CD4-positive, CD25-positive, alpha-beta regulatory T cell (primary cell): ENCODE measurements at regions not wholly inside any gene's neighbourhood (a gene's known extent, or its start where the extent isn't known, plus 50 kb on each side); places are given as distances from the start of the nearest gene placed in this dataset.
"Not testable (repeated sequence)": the region's sequence is repeated elsewhere in the genome, so short reads cannot be mapped to it uniquely, and the experiment has no call there.

Source experiments
- ATAC-seq, 2 donors: fragments of 150-1000 bp; cut with Tn5 transposase; one replicate each; pipeline ENCODE4 v1.10.0; 2021; ENCODE audit warnings: low read depth in 2 of 2, moderate number of reproducible peaks in 2 of 2, moderate library complexity in 1 of 2
- DNase-seq, 3 donors: peaks; one replicate each; pipeline versions ENCODE4 v3.0.0 to v3.0.0-alpha.2; 2012 to 2022; ENCODE audit warnings: mixed read lengths in 1 of 3
- H3K27ac ChIP-seq: one replicate; pipeline ENCODE4 v1.7.0; 2013; ENCODE audit warnings: mild to moderate bottlenecking, low read length; ENCODE audit not compliant: insufficient read depth, poor library complexity, severe bottlenecking
- H3K27me3 ChIP-seq: one replicate; pipeline ENCODE4 v1.7.0; 2013; ENCODE audit warnings: low read length; ENCODE audit not compliant: control insufficient read depth, insufficient read depth
- H3K36me3 ChIP-seq: one replicate; pipeline ENCODE4 v1.7.0; 2013; ENCODE audit warnings: mild to moderate bottlenecking, low read length, moderate library complexity; ENCODE audit not compliant: control insufficient read depth, insufficient read depth
- H3K4me1 ChIP-seq: 2 replicates; pipeline ENCODE4 v1.7.0; 2013; ENCODE audit warnings: mild to moderate bottlenecking, low read length; ENCODE audit not compliant: insufficient read depth, control insufficient read depth, poor library complexity, severe bottlenecking
- H3K4me3 ChIP-seq: one replicate; pipeline ENCODE4 v1.7.0; 2013; ENCODE audit warnings: low read depth, mild to moderate bottlenecking, low read length, moderate library complexity
- H3K9me3 ChIP-seq, 2 experiments: 1 replicate in 1 of 2; 2 replicates in 1 of 2; pipeline ENCODE4 v1.7.0; 2013; ENCODE audit warnings: low read length in 2 of 2, mild to moderate bottlenecking in 1 of 2, moderate library complexity in 1 of 2; ENCODE audit not compliant: control insufficient read depth in 2 of 2
- H3K27ac Mint-ChIP-seq, 3 donors: one replicate each; pipeline ENCODE4 v1.8.0; 2020 to 2022; ENCODE audit warnings: mild to moderate bottlenecking in 3 of 3, mixed read lengths in 3 of 3, moderate library complexity in 2 of 3
- H3K27me3 Mint-ChIP-seq: one replicate; pipeline ENCODE4 v1.8.0; 2022; ENCODE audit warnings: mild to moderate bottlenecking, mixed read lengths
- H3K36me3 Mint-ChIP-seq: one replicate; pipeline ENCODE4 v1.8.0; 2020; ENCODE audit warnings: mixed read lengths
- H3K4me1 Mint-ChIP-seq, 4 donors: one replicate each; pipeline ENCODE4 v1.8.0; 2020 to 2022; ENCODE audit warnings: mixed read lengths in 4 of 4, mild to moderate bottlenecking in 1 of 4
- H3K4me3 Mint-ChIP-seq, 4 donors: one replicate each; pipeline ENCODE4 v1.8.0; 2020 to 2022; ENCODE audit warnings: mild to moderate bottlenecking in 4 of 4, mixed read lengths in 4 of 4, moderate library complexity in 3 of 4
- H3K9me3 Mint-ChIP-seq, 7 donors: one replicate each; pipeline ENCODE4 v1.8.0; 2020 to 2022; ENCODE audit warnings: mixed read lengths in 7 of 7, mild to moderate bottlenecking in 3 of 7, moderate library complexity in 2 of 7

- no peak for DNase-seq
- H3K4me3 ChIP-seq = no peak overlapping the region
- Mint-ChIP-seq H3K27me3 (peaks cover 5% of the 10 kb centered on the region), H3K36me3 (no peaks in the 10 kb centered on the region), H3K9me3 (peaks cover 0 to 7% (median 2%) of the 10 kb centered on the region in 7 donors), H3K4me3 (no peak overlapping the region), H3K4me1 (no peaks in the 10 kb centered on the region), H3K27ac (no peak overlapping the region)
- no peak for ATAC-seq
- H3K27ac ChIP-seq = no peak overlapping the region
- H3K4me1 ChIP-seq = no peaks in the 10 kb centered on the region
- H3K36me3 ChIP-seq = no peaks in the 10 kb centered on the region
- H3K9me3 ChIP-seq = no peaks in the 10 kb centered on the region
- H3K27me3 ChIP-seq = peaks cover 2% of the 10 kb centered on the region
Observed at GRCh38 chr5:110963495-110963894, 108.0 kb upstream of the TSLP start.

- H3K36me3 ChIP-seq = no peaks in the 10 kb centered on the region
- H3K9me3 ChIP-seq = no peaks in the 10 kb centered on the region
- no peaks in the 10 kb centered on the region for H3K4me1 ChIP-seq
- H3K27me3 ChIP-seq = no peaks in the 10 kb centered on the region
- Mint-ChIP-seq H3K27ac (peak overlapping the region in 1 of 3 donors; percentile 50), H3K36me3 (no peaks in the 10 kb centered on the region), H3K4me1 (no peaks in the 10 kb centered on the region), H3K4me3 (no peak overlapping the region), H3K9me3 (peaks cover 0 to 4% (median 0%) of the 10 kb centered on the region in 7 donors), H3K27me3 (peaks cover 4% of the 10 kb centered on the region)
- no peak for ATAC-seq
- no peak overlapping the region for H3K27ac ChIP-seq
- no peak for DNase-seq
- no peak overlapping the region for H3K4me3 ChIP-seq
Observed at GRCh38 chr5:110965773-110966581, 105.5 kb upstream of the TSLP start.

- Histone ChIP-seq H3K9me3 (no peaks in the 10 kb centered on the region), H3K4me3 (no peak overlapping the region), H3K4me1 (no peaks in the 10 kb centered on the region), H3K27ac (no peak overlapping the region), H3K27me3 (peaks cover 2% of the 10 kb centered on the region), H3K36me3 (no peaks in the 10 kb centered on the region)
- Mint-ChIP-seq H3K9me3 (peaks cover 0 to 9% (median 0%) of the 10 kb centered on the region in 7 donors), H3K4me1 (no peaks in the 10 kb centered on the region), H3K36me3 (no peaks in the 10 kb centered on the region), H3K27ac (no peak overlapping the region), H3K27me3 (peaks cover 4% of the 10 kb centered on the region), H3K4me3 (no peak overlapping the region)
- ATAC-seq (no peak), DNase-seq (no peak)
Observed at GRCh38 chr5:110968246-110969005, 103.1 kb upstream of the TSLP start.

- H3K27ac ChIP-seq = no peak overlapping the region
- no peaks in the 10 kb centered on the region for H3K9me3 ChIP-seq
- peaks cover 2% of the 10 kb centered on the region for H3K27me3 ChIP-seq
- H3K9me3 Mint-ChIP-seq = peaks cover 0 to 10% (median 4%) of the 10 kb centered on the region in 7 donors
- peaks cover 4% of the 10 kb centered on the region for H3K27me3 Mint-ChIP-seq
- H3K27ac Mint-ChIP-seq = no peak overlapping the region
- ATAC-seq = no peak
- H3K4me1 Mint-ChIP-seq = no peaks in the 10 kb centered on the region
- H3K4me3 ChIP-seq = no peak overlapping the region
- no peaks in the 10 kb centered on the region for H3K4me1 ChIP-seq
- H3K36me3 Mint-ChIP-seq = no peaks in the 10 kb centered on the region
- no peaks in the 10 kb centered on the region for H3K36me3 ChIP-seq
- no peak for DNase-seq
- H3K4me3 Mint-ChIP-seq = no peak overlapping the region
Observed at GRCh38 chr5:110969502-110969901, 102.0 kb upstream of the TSLP start.

GRCh38 chr5:110973510-110973909 is 98.0 kb upstream of the TSLP start:
- no peaks in the 10 kb centered on the region for H3K4me1 ChIP-seq
- no peak overlapping the region for H3K27ac Mint-ChIP-seq
- no peaks in the 10 kb centered on the region for H3K36me3 Mint-ChIP-seq
- H3K27me3 Mint-ChIP-seq = peaks cover 4% of the 10 kb centered on the region
- no peaks in the 10 kb centered on the region for H3K9me3 ChIP-seq
- H3K4me3 ChIP-seq = no peak overlapping the region
- H3K9me3 Mint-ChIP-seq = peaks cover 0 to 13% (median 2%) of the 10 kb centered on the region in 7 donors
- no peak overlapping the region for H3K4me3 Mint-ChIP-seq
- H3K27me3 ChIP-seq = peaks cover 2% of the 10 kb centered on the region
- H3K27ac ChIP-seq = no peak overlapping the region
- H3K36me3 ChIP-seq = no peaks in the 10 kb centered on the region
- no peak for ATAC-seq
- no peaks in the 10 kb centered on the region for H3K4me1 Mint-ChIP-seq
- DNase-seq = no peak

GRCh38 chr5:110977915-110978314 is 93.6 kb upstream of the TSLP start:
- no peak for DNase-seq
- no peaks in the 10 kb centered on the region for H3K27me3 ChIP-seq
- H3K4me1 Mint-ChIP-seq = no peaks in the 10 kb centered on the region
- H3K4me1 ChIP-seq = no peaks in the 10 kb centered on the region
- no peak overlapping the region for H3K27ac Mint-ChIP-seq
- H3K36me3 Mint-ChIP-seq = no peaks in the 10 kb centered on the region
- no peak overlapping the region for H3K4me3 ChIP-seq
- H3K27ac ChIP-seq = no peak overlapping the region
- H3K27me3 Mint-ChIP-seq = no peaks in the 10 kb centered on the region
- no peaks in the 10 kb centered on the region for H3K9me3 ChIP-seq
- H3K36me3 ChIP-seq = no peaks in the 10 kb centered on the region
- ATAC-seq = no peak
- H3K9me3 Mint-ChIP-seq = peaks cover 0 to 13% (median 3%) of the 10 kb centered on the region in 7 donors
- no peak overlapping the region for H3K4me3 Mint-ChIP-seq

- not testable (repeated sequence) for H3K36me3 Mint-ChIP-seq, ATAC-seq, H3K4me1 Mint-ChIP-seq, H3K27ac Mint-ChIP-seq, DNase-seq, H3K4me3 ChIP-seq, H3K27me3 Mint-ChIP-seq, H3K4me3 Mint-ChIP-seq, H3K4me1 ChIP-seq, H3K27me3 ChIP-seq, H3K36me3 ChIP-seq, H3K27ac ChIP-seq, H3K9me3 ChIP-seq
- peaks cover 0 to 24% (median 6%) of the 10 kb centered on the region in 7 donors for H3K9me3 Mint-ChIP-seq
Observed at GRCh38 chr5:110985882-110986281, 85.6 kb upstream of the TSLP start.
